Fibroblast of lung (primary cell): ENCODE measurements at regions not wholly inside any gene's neighbourhood (a gene's known extent, or its start where the extent isn't known, plus 50 kb on each side); places are given as distances from the start of the nearest gene placed in this dataset.
"Not testable (repeated sequence)": the region's sequence is repeated elsewhere in the genome, so short reads cannot be mapped to it uniquely, and the experiment has no call there.

Experiments
- EZH2 ChIP-seq: IDR thresholded peaks from 2 replicates; pipeline ENCODE4 v1.5.1; 2012; ENCODE audit warnings: low read length, control low read depth, mild to moderate bottlenecking; ENCODE audit errors: missing control alignments
- TF ChIP-seq, protein P1 (sequence below), 2 donors: IDR thresholded peaks in 1 of 2; conservative IDR thresholded peaks in 1 of 2; 1 replicate in 1 of 2; 2 replicates in 1 of 2; pipeline ENCODE4 v1.5.1; 2011 to 2012; ENCODE audit warnings: low read length in 2 of 2, control low read depth in 1 of 2, inconsistent platforms in 1 of 2, low read depth in 1 of 2, mild to moderate bottlenecking in 1 of 2

DNA sequence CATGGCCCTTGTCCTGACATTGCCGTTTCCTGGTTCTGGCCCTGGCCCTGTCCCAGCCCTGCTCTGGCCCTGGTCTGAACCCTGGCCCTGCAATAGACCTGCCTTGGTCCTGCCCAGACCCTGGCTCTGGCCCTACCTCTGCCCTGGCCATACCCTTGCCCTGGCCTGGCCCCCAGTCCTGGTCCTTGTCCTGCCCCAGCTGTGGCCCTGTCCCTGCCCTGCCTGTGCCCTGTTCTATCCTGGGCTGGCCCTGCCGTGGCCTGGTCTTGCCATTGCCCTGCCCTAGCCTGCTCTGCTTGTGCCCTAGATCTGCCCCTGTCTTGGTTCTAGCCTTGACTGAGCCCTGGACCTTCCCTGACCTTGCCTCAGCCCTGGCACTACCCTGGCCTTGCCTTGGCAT lies 1560.1 kb downstream of the RPIA start:
- TF ChIP-seq, protein P1, sequence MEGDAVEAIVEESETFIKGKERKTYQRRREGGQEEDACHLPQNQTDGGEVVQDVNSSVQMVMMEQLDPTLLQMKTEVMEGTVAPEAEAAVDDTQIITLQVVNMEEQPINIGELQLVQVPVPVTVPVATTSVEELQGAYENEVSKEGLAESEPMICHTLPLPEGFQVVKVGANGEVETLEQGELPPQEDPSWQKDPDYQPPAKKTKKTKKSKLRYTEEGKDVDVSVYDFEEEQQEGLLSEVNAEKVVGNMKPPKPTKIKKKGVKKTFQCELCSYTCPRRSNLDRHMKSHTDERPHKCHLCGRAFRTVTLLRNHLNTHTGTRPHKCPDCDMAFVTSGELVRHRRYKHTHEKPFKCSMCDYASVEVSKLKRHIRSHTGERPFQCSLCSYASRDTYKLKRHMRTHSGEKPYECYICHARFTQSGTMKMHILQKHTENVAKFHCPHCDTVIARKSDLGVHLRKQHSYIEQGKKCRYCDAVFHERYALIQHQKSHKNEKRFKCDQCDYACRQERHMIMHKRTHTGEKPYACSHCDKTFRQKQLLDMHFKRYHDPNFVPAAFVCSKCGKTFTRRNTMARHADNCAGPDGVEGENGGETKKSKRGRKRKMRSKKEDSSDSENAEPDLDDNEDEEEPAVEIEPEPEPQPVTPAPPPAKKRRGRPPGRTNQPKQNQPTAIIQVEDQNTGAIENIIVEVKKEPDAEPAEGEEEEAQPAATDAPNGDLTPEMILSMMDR (conservative IDR thresholded peaks at IDR 0.05 in 1 of 2, IDR thresholded peaks at IDR 0.05 in 1 of 2; ENCODE audit: low read depth in 1 of 2, low read length in 2 of 2), result not testable (repeated sequence)
- not testable (repeated sequence) for TF ChIP-seq EZH2
